Stimulated activated naive B cell treated with anti-CD40 and anti-IgM and Interleukin-4, amounts not matched to agents 10 μg/mL and 1 μg/mL and 100 μg/mL, for 72 hours (primary cell): ENCODE measurements at regions not wholly inside any gene's neighbourhood (a gene's known extent, or its start where the extent isn't known, plus 50 kb on each side); places are given as distances from the start of the nearest gene placed in this dataset.

Source experiments
- ATAC-seq, 2 donors: fragments of 150-1000 bp; cut with Tn5 transposase; replicated peaks; 2 replicates each; pipeline ENCODE4 v1.10.0; 2021; ENCODE audit warnings: moderate library complexity in 1 of 2
- DNase-seq: peaks from one replicate; pipeline ENCODE4 v3.0.0; 2021
- H3K27ac Mint-ChIP-seq: one replicate; pipeline ENCODE4 v1.8.0; 2022; ENCODE audit warnings: mild to moderate bottlenecking, mixed read lengths
- H3K27me3 Mint-ChIP-seq, 2 donors: one replicate each; pipeline ENCODE4 v1.8.0; 2022; ENCODE audit warnings: mixed read lengths in 2 of 2
- H3K36me3 Mint-ChIP-seq, 2 donors: one replicate each; pipeline ENCODE4 v1.8.0; 2022; ENCODE audit warnings: mixed read lengths in 2 of 2, mild to moderate bottlenecking in 1 of 2
- H3K4me1 Mint-ChIP-seq, 2 donors: one replicate each; pipeline ENCODE4 v1.8.0; 2022; ENCODE audit warnings: mixed read lengths in 2 of 2, mild to moderate bottlenecking in 1 of 2
- H3K4me3 Mint-ChIP-seq, 2 donors: one replicate each; pipeline ENCODE4 v1.8.0; 2022; ENCODE audit warnings: mild to moderate bottlenecking in 2 of 2, mixed read lengths in 2 of 2, moderate library complexity in 1 of 2
- H3K9me3 Mint-ChIP-seq, 2 donors: one replicate each; pipeline ENCODE4 v1.8.0; 2022; ENCODE audit warnings: mixed read lengths in 2 of 2, mild to moderate bottlenecking in 1 of 2

GRCh38 chr5:33317271-33317670 lies 123.5 kb upstream of the TARS1 start:
- Mint-ChIP-seq H3K9me3 (peaks cover 0 to 3% of the 10 kb centered on the region in 2 donors), H3K4me3 (no peak overlapping the region), H3K36me3 (no peaks in the 10 kb centered on the region), H3K27ac (no peak overlapping the region), H3K4me1 (peaks cover 2 to 12% of the 10 kb centered on the region in 2 donors), H3K27me3 (no peaks in the 10 kb centered on the region)
- ATAC-seq: peak; percentile 93 to 98
- no peak for DNase-seq

- H3K27ac Mint-ChIP-seq: no peak overlapping the region
- H3K4me1 Mint-ChIP-seq: peaks cover 2 to 12% of the 10 kb centered on the region in 2 donors
- ATAC-seq (no peak), DNase-seq (no peak)
- peaks cover 0 to 3% of the 10 kb centered on the region in 2 donors for H3K9me3 Mint-ChIP-seq
- no peaks in the 10 kb centered on the region for H3K36me3 Mint-ChIP-seq
- H3K27me3 Mint-ChIP-seq: no peaks in the 10 kb centered on the region
- H3K4me3 Mint-ChIP-seq: no peak overlapping the region
These were observed 121.6 kb upstream of the TARS1 start for GRCh38 chr5:33319151-33319550.

GRCh38 chr5:33319841-33320240 lies 120.9 kb upstream of the TARS1 start:
- H3K4me1 Mint-ChIP-seq: peaks cover 2 to 12% of the 10 kb centered on the region in 2 donors
- ATAC-seq (no peak), DNase-seq (no peak)
- no peaks in the 10 kb centered on the region for H3K27me3 Mint-ChIP-seq
- no peak overlapping the region for H3K27ac Mint-ChIP-seq
- H3K9me3 Mint-ChIP-seq: peaks cover 0 to 3% of the 10 kb centered on the region in 2 donors
- no peak overlapping the region for H3K4me3 Mint-ChIP-seq
- no peaks in the 10 kb centered on the region for H3K36me3 Mint-ChIP-seq

- H3K4me1 Mint-ChIP-seq: peaks cover 2 to 12% of the 10 kb centered on the region in 2 donors
- no peak for DNase-seq
- H3K27me3 Mint-ChIP-seq: no peaks in the 10 kb centered on the region
- peaks cover 0 to 3% of the 10 kb centered on the region in 2 donors for H3K9me3 Mint-ChIP-seq
- no peak overlapping the region for H3K27ac Mint-ChIP-seq
- H3K36me3 Mint-ChIP-seq: no peaks in the 10 kb centered on the region
- H3K4me3 Mint-ChIP-seq: no peak overlapping the region
- no peak for ATAC-seq
These were observed 119.7 kb upstream of the TARS1 start for GRCh38 chr5:33321026-33321425.

- Mint-ChIP-seq H3K9me3 (peaks cover 3 to 4% of the 10 kb centered on the region in 2 donors), H3K4me1 (peaks cover 0 to under 1% of the 10 kb centered on the region in 2 donors), H3K4me3 (no peak overlapping the region), H3K36me3 (no peaks in the 10 kb centered on the region), H3K27me3 (no peaks in the 10 kb centered on the region), H3K27ac (no peak overlapping the region)
- no peak for DNase-seq
- no peak for ATAC-seq
These were observed 118.1 kb upstream of the TARS1 start for GRCh38 chr5:33322632-33323031.

GRCh38 chr5:33324667-33325307 lies 116.0 kb upstream of the TARS1 start:
- Mint-ChIP-seq H3K36me3 (no peaks in the 10 kb centered on the region), H3K4me1 (no peaks in the 10 kb centered on the region), H3K27me3 (no peaks in the 10 kb centered on the region), H3K4me3 (no peak overlapping the region), H3K9me3 (peaks cover 3 to 4% of the 10 kb centered on the region in 2 donors), H3K27ac (no peak overlapping the region)
- no peak for DNase-seq
- ATAC-seq: no peak

- Mint-ChIP-seq H3K36me3 (no peaks in the 10 kb centered on the region), H3K27ac (no peak overlapping the region), H3K9me3 (peaks cover 3 to 4% of the 10 kb centered on the region in 2 donors), H3K27me3 (no peaks in the 10 kb centered on the region), H3K4me1 (no peaks in the 10 kb centered on the region), H3K4me3 (no peak overlapping the region)
- no peak for DNase-seq
- no peak for ATAC-seq
These were observed 111.9 kb upstream of the TARS1 start for GRCh38 chr5:33328818-33329217.

GRCh38 chr5:33329891-33330290 lies 110.9 kb upstream of the TARS1 start:
- no peak for ATAC-seq
- H3K4me1 Mint-ChIP-seq: peaks cover 0 to 4% of the 10 kb centered on the region in 2 donors
- no peaks in the 10 kb centered on the region for H3K27me3 Mint-ChIP-seq

GRCh38 chr5:33330426-33330825 lies 110.3 kb upstream of the TARS1 start:
- no peak for DNase-seq
- Mint-ChIP-seq H3K4me3 (no peak overlapping the region), H3K9me3 (peaks cover 3 to 4% of the 10 kb centered on the region in 2 donors), H3K4me1 (peaks cover 0 to 4% of the 10 kb centered on the region in 2 donors), H3K27me3 (no peaks in the 10 kb centered on the region), H3K36me3 (no peaks in the 10 kb centered on the region), H3K27ac (no peak overlapping the region)
- no peak for ATAC-seq

More at GRCh38 chr5:33329891-33330290, 110.9 kb upstream of the TARS1 start:
- H3K4me3 Mint-ChIP-seq: no peak overlapping the region
- peaks cover 3 to 4% of the 10 kb centered on the region in 2 donors for H3K9me3 Mint-ChIP-seq
- H3K36me3 Mint-ChIP-seq: no peaks in the 10 kb centered on the region
- H3K27ac Mint-ChIP-seq: no peak overlapping the region
- DNase-seq: no peak

- Mint-ChIP-seq H3K9me3 (peaks cover 3 to 4% of the 10 kb centered on the region in 2 donors), H3K27me3 (no peaks in the 10 kb centered on the region), H3K27ac (no peak overlapping the region), H3K4me3 (no peak overlapping the region), H3K36me3 (no peaks in the 10 kb centered on the region), H3K4me1 (peaks cover 0 to 4% of the 10 kb centered on the region in 2 donors)
- DNase-seq (no peak), ATAC-seq (no peak)
These were observed 109.8 kb upstream of the TARS1 start for GRCh38 chr5:33330992-33331391.

GRCh38 chr5:33332804-33333203 lies 108.0 kb upstream of the TARS1 start:
- no peaks in the 10 kb centered on the region for H3K9me3 Mint-ChIP-seq
- no peak overlapping the region for H3K4me3 Mint-ChIP-seq
- no peaks in the 10 kb centered on the region for H3K36me3 Mint-ChIP-seq
- H3K4me1 Mint-ChIP-seq: peaks cover 0 to 4% of the 10 kb centered on the region in 2 donors
- ATAC-seq (no peak), DNase-seq (no peak)
- no peak overlapping the region for H3K27ac Mint-ChIP-seq
- H3K27me3 Mint-ChIP-seq: no peaks in the 10 kb centered on the region

- no peak for DNase-seq
- Mint-ChIP-seq H3K9me3 (no peaks in the 10 kb centered on the region), H3K4me1 (peaks cover 0 to 4% of the 10 kb centered on the region in 2 donors), H3K27me3 (peaks cover 0 to 5% of the 10 kb centered on the region in 2 donors), H3K27ac (no peak overlapping the region), H3K36me3 (no peaks in the 10 kb centered on the region), H3K4me3 (no peak overlapping the region)
- ATAC-seq: no peak
These were observed 105.9 kb upstream of the TARS1 start for GRCh38 chr5:33334829-33335228.

- ATAC-seq: no peak
- Mint-ChIP-seq H3K9me3 (peaks cover 0 to 3% of the 10 kb centered on the region in 2 donors), H3K36me3 (peaks cover 0 to 3% of the 10 kb centered on the region in 2 donors), H3K4me3 (no peak overlapping the region), H3K27me3 (peaks cover 0 to 5% of the 10 kb centered on the region in 2 donors), H3K4me1 (peaks cover 0 to 4% of the 10 kb centered on the region in 2 donors), H3K27ac (no peak overlapping the region)
- no peak for DNase-seq
These were observed 103.7 kb upstream of the TARS1 start for GRCh38 chr5:33336891-33337636.

- ATAC-seq (no peak), DNase-seq (no peak)
- Mint-ChIP-seq H3K36me3 (peaks cover 0 to 3% of the 10 kb centered on the region in 2 donors), H3K4me3 (no peak overlapping the region), H3K27me3 (peaks cover 0 to 5% of the 10 kb centered on the region in 2 donors), H3K4me1 (peaks cover 0 to 4% of the 10 kb centered on the region in 2 donors), H3K9me3 (peaks cover 0 to 3% of the 10 kb centered on the region in 2 donors), H3K27ac (no peak overlapping the region)
These were observed 103.2 kb upstream of the TARS1 start for GRCh38 chr5:33337637-33337992.
